Keratinocyte (primary cell): ENCODE measurements at regions not wholly inside any gene's neighbourhood (a gene's known extent, or its start where the extent isn't known, plus 50 kb on each side); places are given as distances from the start of the nearest gene placed in this dataset.

ENCODE experiments used
- EZH2 ChIP-seq: IDR thresholded peaks from one replicate; pipeline ENCODE4 v1.6.1; 2012; ENCODE audit warnings: inconsistent platforms, mild to moderate bottlenecking, low read length, moderate library complexity
- TF ChIP-seq, protein P1 (sequence below), 3 experiments: IDR thresholded peaks in 1 of 3; conservative IDR thresholded peaks in 1 of 3; optimal IDR thresholded peaks in 1 of 3; 2 replicates in 2 of 3; 3 replicates in 1 of 3; pipeline versions ENCODE3 to v1.5.1; 2011; ENCODE audit warnings: low read length in 3 of 3, mild to moderate bottlenecking in 3 of 3, moderate library complexity in 2 of 3, control low read depth in 1 of 3, inconsistent platforms in 1 of 3; ENCODE audit not compliant: insufficient read depth in 2 of 3; ENCODE audit errors: extremely low read depth in 1 of 3

DNA sequence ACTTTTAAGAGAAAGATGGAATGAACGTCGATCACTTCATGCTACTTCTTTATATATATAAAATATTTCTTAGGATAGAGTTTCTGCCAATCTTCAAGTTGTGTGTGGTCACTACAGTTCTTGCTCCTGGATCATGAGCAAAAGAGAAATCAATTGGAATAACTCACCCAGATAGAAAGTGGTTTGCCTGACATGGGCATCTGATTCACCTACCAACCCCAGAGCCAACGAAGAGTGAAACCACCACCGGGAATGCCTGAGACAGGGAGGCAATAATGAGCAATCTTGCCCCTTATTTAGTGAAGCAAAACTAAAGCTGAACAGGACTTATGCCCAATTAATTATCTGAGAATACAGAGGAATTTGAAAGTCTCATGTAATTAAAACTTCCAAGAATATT lies 250.2 kb upstream of the REG3G start:
- TF ChIP-seq, protein P1, sequence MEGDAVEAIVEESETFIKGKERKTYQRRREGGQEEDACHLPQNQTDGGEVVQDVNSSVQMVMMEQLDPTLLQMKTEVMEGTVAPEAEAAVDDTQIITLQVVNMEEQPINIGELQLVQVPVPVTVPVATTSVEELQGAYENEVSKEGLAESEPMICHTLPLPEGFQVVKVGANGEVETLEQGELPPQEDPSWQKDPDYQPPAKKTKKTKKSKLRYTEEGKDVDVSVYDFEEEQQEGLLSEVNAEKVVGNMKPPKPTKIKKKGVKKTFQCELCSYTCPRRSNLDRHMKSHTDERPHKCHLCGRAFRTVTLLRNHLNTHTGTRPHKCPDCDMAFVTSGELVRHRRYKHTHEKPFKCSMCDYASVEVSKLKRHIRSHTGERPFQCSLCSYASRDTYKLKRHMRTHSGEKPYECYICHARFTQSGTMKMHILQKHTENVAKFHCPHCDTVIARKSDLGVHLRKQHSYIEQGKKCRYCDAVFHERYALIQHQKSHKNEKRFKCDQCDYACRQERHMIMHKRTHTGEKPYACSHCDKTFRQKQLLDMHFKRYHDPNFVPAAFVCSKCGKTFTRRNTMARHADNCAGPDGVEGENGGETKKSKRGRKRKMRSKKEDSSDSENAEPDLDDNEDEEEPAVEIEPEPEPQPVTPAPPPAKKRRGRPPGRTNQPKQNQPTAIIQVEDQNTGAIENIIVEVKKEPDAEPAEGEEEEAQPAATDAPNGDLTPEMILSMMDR (optimal IDR thresholded peaks at IDR 0.05 in 1 of 3, IDR thresholded peaks at IDR 0.05 in 1 of 3, conservative IDR thresholded peaks at IDR 0.05 in 1 of 3; ENCODE audit: extremely low read depth in 1 of 3, insufficient read depth in 2 of 3, low read length in 3 of 3), result no peak
- no peak for TF ChIP-seq EZH2
